B cell (primary cell): ENCODE measurements at regions not wholly inside any gene's neighbourhood (a gene's known extent, or its start where the extent isn't known, plus 50 kb on each side); places are given as distances from the start of the nearest gene placed in this dataset.

Experiments
- ATAC-seq: fragments of 200-7000 bp; cut with Tn5 transposase; one replicate; pipeline ENCODE4 v1.10.0; 2021; ENCODE audit warnings: low read depth, mild to moderate bottlenecking, moderate number of reproducible peaks, moderate library complexity
- CTCF ChIA-PET: fragments of 350-600 bp; sonication (Branson Sonifier 250); formaldehyde crosslinking; loops from one replicate; lab custom pipeline; 2021; ENCODE audit warnings: antibody characterized with exemption, inconsistent platforms; lab: Charles Lee
- POLR2A ChIA-PET: fragments of 350-600 bp; sonication (Branson Sonifier 250); formaldehyde crosslinking; loops from one replicate; lab custom pipeline; 2021; ENCODE audit warnings: antibody characterized with exemption; lab: Charles Lee
- DNase-seq: peaks from one replicate; pipeline ENCODE4 v3.0.0; 2013
- H2AFZ ChIP-seq: 2 replicates; pipeline ENCODE4 v1.6.1; 2012; ENCODE audit warnings: mild to moderate bottlenecking, low read depth, low read length; ENCODE audit not compliant: insufficient read depth, poor library complexity, severe bottlenecking
- H3K27ac ChIP-seq, 2 donors: 1 replicate in 1 of 2; 2 replicates in 1 of 2; pipeline ENCODE4 v1.5.1; 2012 to 2013; ENCODE audit warnings: low read length in 2 of 2, mild to moderate bottlenecking in 2 of 2, moderate library complexity in 1 of 2
- H3K27me3 ChIP-seq, 4 experiments: fragments of 200-600 bp in 1 of 4; sonication (generic) in 1 of 4; replicated peaks in 1 of 4; 1 replicate in 2 of 4; 2 replicates in 2 of 4; pipeline versions ENCODE4 v1.6.1 to v1.7.0; 2013 to 2016; ENCODE audit warnings: low read length in 3 of 4, mild to moderate bottlenecking in 2 of 4, mixed read lengths in 1 of 4, moderate library complexity in 1 of 4; ENCODE audit not compliant: insufficient read depth in 4 of 4, control insufficient read depth in 3 of 4; ENCODE audit errors: control extremely low read depth in 1 of 4
- H3K36me3 ChIP-seq, 2 experiments: replicated peaks in 1 of 2; 1 replicate in 1 of 2; 2 replicates in 1 of 2; pipeline versions ENCODE4 v1.6.1 to v1.7.1; 2013; ENCODE audit warnings: low read length in 1 of 2; ENCODE audit not compliant: insufficient read depth in 2 of 2, control insufficient read depth in 1 of 2; ENCODE audit errors: control extremely low read depth in 1 of 2, extremely low read depth in 1 of 2
- H3K4me1 ChIP-seq, 2 donors: fragments of 200-600 bp in 1 of 2; sonication (generic) in 1 of 2; 1 replicate in 1 of 2; 2 replicates in 1 of 2; pipeline versions ENCODE4 v1.5.1 to v1.6.1; 2013 to 2017; ENCODE audit warnings: low read length in 2 of 2; ENCODE audit not compliant: control insufficient read depth in 2 of 2, insufficient read depth in 2 of 2
- H3K4me2 ChIP-seq: replicated peaks from 2 replicates; pipeline ENCODE3; 2012; ENCODE audit warnings: mild to moderate bottlenecking, low read depth, low read length; ENCODE audit not compliant: poor library complexity, severe bottlenecking
- H3K4me3 ChIP-seq, 5 experiments: fragments of 200-600 bp in 1 of 5; sonication (generic) in 1 of 5; 1 replicate in 3 of 5; 2 replicates in 2 of 5; pipeline versions ENCODE4 v1.5.1 to v1.7.0; 2011 to 2016; ENCODE audit warnings: low read length in 4 of 5, mild to moderate bottlenecking in 4 of 5, low read depth in 2 of 5, control low read depth in 1 of 5, moderate library complexity in 1 of 5; ENCODE audit not compliant: insufficient read depth in 1 of 5; ENCODE audit errors: control extremely low read depth in 1 of 5, extremely low read depth in 1 of 5
- H3K79me2 ChIP-seq: fragments of 200-600 bp; sonication (generic); one replicate; pipeline ENCODE4 v1.6.0; 2016; ENCODE audit warnings: low read length; ENCODE audit not compliant: control insufficient read depth, insufficient read depth
- H3K9ac ChIP-seq: fragments of 200-600 bp; sonication (generic); 2 replicates; pipeline ENCODE4 v1.6.1; 2017; ENCODE audit warnings: mild to moderate bottlenecking, low read length, moderate library complexity
- H3K9me3 ChIP-seq, 3 donors: one replicate each; pipeline versions ENCODE4 v1.6.1 to v1.7.1; 2013; ENCODE audit warnings: low read length in 2 of 3; ENCODE audit not compliant: control insufficient read depth in 2 of 3, insufficient read depth in 1 of 3; ENCODE audit errors: control extremely low read depth in 1 of 3
- H4K20me1 ChIP-seq: 2 replicates; pipeline ENCODE4 v1.6.0; 2012; ENCODE audit warnings: mild to moderate bottlenecking, low read length; ENCODE audit not compliant: insufficient read depth, control insufficient read depth, poor library complexity, severe bottlenecking
- H3K27ac Mint-ChIP-seq: one replicate; pipeline ENCODE4 v1.8.0; 2021; ENCODE audit warnings: mixed read lengths
- H3K27me3 Mint-ChIP-seq: one replicate; pipeline ENCODE4 v1.8.0; 2021; ENCODE audit warnings: mixed read lengths
- H3K4me1 Mint-ChIP-seq: one replicate; pipeline ENCODE4 v1.8.0; 2021; ENCODE audit warnings: mixed read lengths
- H3K4me3 Mint-ChIP-seq: one replicate; pipeline ENCODE4 v1.8.0; 2021; ENCODE audit warnings: mixed read lengths
- H3K9me3 Mint-ChIP-seq: one replicate; pipeline ENCODE4 v1.8.0; 2022; ENCODE audit warnings: mixed read lengths; ENCODE audit not compliant: insufficient read depth
- CTCF ChIP-seq: fragments of 200-600 bp; IDR thresholded peaks from one replicate; pipeline ENCODE4 v1.8.0; 2022; ENCODE audit warnings: antibody characterized with exemption, mild to moderate bottlenecking
- EZH2 ChIP-seq: IDR thresholded peaks from 2 replicates; pipeline ENCODE4 v1.6.1; 2012; ENCODE audit warnings: borderline replicate concordance, low read depth, mild to moderate bottlenecking, moderate library complexity, low read length; ENCODE audit not compliant: insufficient read depth, poor library complexity, severe bottlenecking
- WGBS: methylation state at CpG from one replicate; pipeline ENCODE4 v1.1.5; 2013; ENCODE audit warnings: missing lambda C conversion rate; ENCODE audit not compliant: insufficient coverage; 5-methylcytosine and 5-hydroxymethylcytosine counted together
- intact Hi-C: fragments of 100-400 bp; cut with micrococcal nuclease; formaldehyde crosslinking; loops from one replicate; pipeline ENCODE4 v1.10.0; 2022

GRCh38 chr12:78559886-78560285 lies 304.7 kb upstream of the SYT1 start:
- Histone ChIP-seq H3K9me3 (no peaks in the 10 kb centered on the region), H3K36me3 (no peaks in the 10 kb centered on the region), H3K4me1 (no peaks in the 10 kb centered on the region), H2AFZ (no peak overlapping the region), H3K4me3 (no peak overlapping the region), H3K79me2 (no peaks in the 10 kb centered on the region), H3K9ac (no peak overlapping the region), H3K27ac (no peak overlapping the region), H3K27me3 (no peaks in the 10 kb centered on the region), H4K20me1 (no peaks in the 10 kb centered on the region), H3K4me2 (no peak overlapping the region)
- no peak for ATAC-seq
- CTCF ChIA-PET: no interaction called here
- no peak for DNase-seq
- TF ChIP-seq EZH2: no peak
- no peak for TF ChIP-seq CTCF
- Mint-ChIP-seq H3K4me3 (no peak overlapping the region), H3K9me3 (no peaks in the 10 kb centered on the region), H3K27ac (no peak overlapping the region), H3K4me1 (no peaks in the 10 kb centered on the region), H3K27me3 (no peaks in the 10 kb centered on the region)
- POLR2A ChIA-PET: no interaction called here
- intact Hi-C loops: no loop called here

GRCh38 chr12:78560633-78561032 lies 303.9 kb upstream of the SYT1 start:
- no peak overlapping the region for H3K27ac ChIP-seq
- Mint-ChIP-seq H3K27ac (no peak overlapping the region), H3K27me3 (no peaks in the 10 kb centered on the region), H3K9me3 (no peaks in the 10 kb centered on the region), H3K4me1 (no peaks in the 10 kb centered on the region), H3K4me3 (no peak overlapping the region)
- CTCF ChIA-PET: no interaction called here
- H2AFZ ChIP-seq: no peak overlapping the region
- no peaks in the 10 kb centered on the region for H3K4me1 ChIP-seq
- POLR2A ChIA-PET: no interaction called here
- H3K27me3 ChIP-seq: no peaks in the 10 kb centered on the region
- no peaks in the 10 kb centered on the region for H3K79me2 ChIP-seq
- H3K4me3 ChIP-seq: no peak overlapping the region
- no peak overlapping the region for H3K9ac ChIP-seq
- DNase-seq (no peak), ATAC-seq (no peak)
- 97% methylated on average over 4 of the region's 5 CpGs for WGBS
- intact Hi-C loops: no loop called here
- H4K20me1 ChIP-seq: no peaks in the 10 kb centered on the region
- TF ChIP-seq CTCF (no peak), EZH2 (no peak)
- H3K9me3 ChIP-seq: no peaks in the 10 kb centered on the region
- no peak overlapping the region for H3K4me2 ChIP-seq
- H3K36me3 ChIP-seq: no peaks in the 10 kb centered on the region
